ENCODE measurements at regions not wholly inside any gene's neighbourhood (a gene's known extent, or its start where the extent isn't known, plus 50 kb on each side); places are given as distances from the start of the nearest gene placed in this dataset.
A peak's percentile ranks its signal among the peaks of the same experiment; 100 is the strongest.
"Not testable (repeated sequence)": the region's sequence is repeated elsewhere in the genome, so short reads cannot be mapped to it uniquely, and the experiment has no call there.

- no peak for DNase-seq (ENCODE audit: low spot score)
Measured at GRCh38 chr12:127125607-127126259, 1141.2 kb upstream of the TMEM132C start.

- no peak for DNase-seq (ENCODE audit: low spot score)
Measured at GRCh38 chr12:127126260-127126628, 1140.7 kb upstream of the TMEM132C start.

GRCh38 chr12:127127897-127128296, 1139.1 kb upstream of the TMEM132C start:
- DNase-seq (ENCODE audit: low spot score) = no peak

GRCh38 chr12:127130506-127131124, 1136.4 kb upstream of the TMEM132C start:
- DNase-seq (ENCODE audit: low spot score) = no peak

- no peak for DNase-seq (ENCODE audit: low spot score)
Measured at GRCh38 chr12:127133675-127134335, 1133.2 kb upstream of the TMEM132C start.

GRCh38 chr12:127140864-127141484, 1126.0 kb upstream of the TMEM132C start:
- DNase-seq (ENCODE audit: low spot score) = not testable (repeated sequence)

GRCh38 chr12:127143020-127143419, 1124.0 kb upstream of the TMEM132C start:
- DNase-seq (ENCODE audit: low spot score) = no peak

- no peak for DNase-seq (ENCODE audit: low spot score)
Measured at GRCh38 chr12:127144770-127145169, 1122.2 kb upstream of the TMEM132C start.

- DNase-seq (ENCODE audit: low spot score) = no peak
Measured at GRCh38 chr12:127145241-127145928, 1121.6 kb upstream of the TMEM132C start.

- peak; percentile 73 for DNase-seq (ENCODE audit: low spot score)
Measured at GRCh38 chr12:127145929-127146789, 1120.8 kb upstream of the TMEM132C start.

- DNase-seq (ENCODE audit: low spot score) = no peak
Measured at GRCh38 chr12:127146991-127147718, 1119.8 kb upstream of the TMEM132C start.

GRCh38 chr12:127147724-127148123, 1119.2 kb upstream of the TMEM132C start:
- DNase-seq (ENCODE audit: low spot score) = no peak

- DNase-seq (ENCODE audit: low spot score) = no peak
Measured at GRCh38 chr12:127148318-127148717, 1118.7 kb upstream of the TMEM132C start.

GRCh38 chr12:127149226-127149964, 1117.6 kb upstream of the TMEM132C start:
- DNase-seq (ENCODE audit: low spot score) = no peak

- DNase-seq (ENCODE audit: low spot score) = no peak
Measured at GRCh38 chr12:127150028-127150427, 1116.9 kb upstream of the TMEM132C start.

GRCh38 chr12:127150479-127150878, 1116.5 kb upstream of the TMEM132C start:
- no peak for DNase-seq (ENCODE audit: low spot score)

GRCh38 chr12:127150956-127151355, 1116.0 kb upstream of the TMEM132C start:
- no peak for DNase-seq (ENCODE audit: low spot score)

GRCh38 chr12:127153996-127154395, 1113.0 kb upstream of the TMEM132C start:
- DNase-seq (ENCODE audit: low spot score) = no peak

GRCh38 chr12:127154830-127155229, 1112.1 kb upstream of the TMEM132C start:
- not testable (repeated sequence) for DNase-seq (ENCODE audit: low spot score)
